ENCODE measurements at regions not wholly inside any gene's neighbourhood (a gene's known extent, or its start where the extent isn't known, plus 50 kb on each side); places are given as distances from the start of the nearest gene placed in this dataset.

DNA sequence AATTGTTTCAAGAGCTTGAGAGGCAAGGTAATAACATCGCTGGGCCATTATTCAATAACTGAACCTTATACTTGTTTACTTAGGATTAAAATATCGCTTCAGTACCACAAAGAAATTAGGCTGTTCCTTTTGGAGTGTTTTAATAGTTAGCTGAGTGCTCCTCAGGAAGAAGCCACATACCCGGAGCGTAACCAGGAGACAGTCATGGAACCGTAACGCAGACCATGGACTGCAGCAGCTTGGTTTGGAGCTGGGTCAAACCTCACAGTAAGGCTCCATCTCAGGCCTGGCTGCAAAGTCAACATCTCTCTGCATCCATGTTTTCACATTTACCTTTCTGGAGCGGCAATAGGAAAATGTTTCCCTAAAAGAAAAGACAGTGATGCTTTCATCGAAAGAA, 599.0 kb downstream of the TNS3 start:
- TF ChIP-seq EZH2 (IDR thresholded peaks at IDR 0.05; ENCODE audit: insufficient read depth, poor library complexity, severe bottlenecking) (no peak), EZH2phosphoT487 (IDR thresholded peaks at IDR 0.05; ENCODE audit: insufficient read depth, low read depth) (no peak)

Measured in GM23248 (cell line).